ENCODE measurements at regions not wholly inside any gene's neighbourhood (a gene's known extent, or its start where the extent isn't known, plus 50 kb on each side); places are given as distances from the start of the nearest gene placed in this dataset.

- no peak for DNase-seq (ENCODE audit: low read depth)
- H3K4me3 ChIP-seq (replicated peaks; ENCODE audit: low read depth, low read length), result no peak overlapping the region
- no peak for TF ChIP-seq CTCF (IDR thresholded peaks at IDR 0.05; ENCODE audit: low read length, missing control alignments)
Observed at GRCh38 chr10:117635826-117636225, 93.3 kb downstream of the EMX2 start.

- TF ChIP-seq CTCF (IDR thresholded peaks at IDR 0.05; ENCODE audit: low read length, missing control alignments), result no peak
- no peak overlapping the region for H3K4me3 ChIP-seq (replicated peaks; ENCODE audit: low read depth, low read length)
- DNase-seq (ENCODE audit: low read depth), result no peak
Observed at GRCh38 chr10:117638200-117638599, 95.7 kb downstream of the EMX2 start.

GRCh38 chr10:117638664-117639200 lies 96.2 kb downstream of the EMX2 start:
- TF ChIP-seq CTCF (IDR thresholded peaks at IDR 0.05; ENCODE audit: low read length, missing control alignments), result no peak
- no peak overlapping the region for H3K4me3 ChIP-seq (replicated peaks; ENCODE audit: low read depth, low read length)
- DNase-seq (ENCODE audit: low read depth), result no peak

- TF ChIP-seq CTCF (IDR thresholded peaks at IDR 0.05; ENCODE audit: low read length, missing control alignments), result no peak
- no peak for DNase-seq (ENCODE audit: low read depth)
- no peak overlapping the region for H3K4me3 ChIP-seq (replicated peaks; ENCODE audit: low read depth, low read length)
Observed at GRCh38 chr10:117640406-117640805, 97.9 kb downstream of the EMX2 start.

GRCh38 chr10:117646718-117647117 lies 104.2 kb downstream of the EMX2 start:
- DNase-seq (ENCODE audit: low read depth), result no peak
- no peak overlapping the region for H3K4me3 ChIP-seq (replicated peaks; ENCODE audit: low read depth, low read length)
- TF ChIP-seq CTCF (IDR thresholded peaks at IDR 0.05; ENCODE audit: low read length, missing control alignments), result no peak

GRCh38 chr10:117647306-117647705 lies 104.8 kb downstream of the EMX2 start:
- DNase-seq (ENCODE audit: low read depth), result no peak
- no peak for TF ChIP-seq CTCF (IDR thresholded peaks at IDR 0.05; ENCODE audit: low read length, missing control alignments)
- H3K4me3 ChIP-seq (replicated peaks; ENCODE audit: low read depth, low read length), result no peak overlapping the region

- TF ChIP-seq CTCF (IDR thresholded peaks at IDR 0.05; ENCODE audit: low read length, missing control alignments), result no peak
- no peak overlapping the region for H3K4me3 ChIP-seq (replicated peaks; ENCODE audit: low read depth, low read length)
- DNase-seq (ENCODE audit: low read depth), result no peak
Observed at GRCh38 chr10:117651121-117651520, 108.6 kb downstream of the EMX2 start.
